Activated CD4-positive, alpha-beta T cell treated with anti-CD3 and anti-CD28 coated beads, Interleukin-2, amount 10 ng/mL, durations not matched to agents 24 days and 14 days (primary cell): ENCODE measurements at regions not wholly inside any gene's neighbourhood (a gene's known extent, or its start where the extent isn't known, plus 50 kb on each side); places are given as distances from the start of the nearest gene placed in this dataset.
"Not testable (repeated sequence)": the region's sequence is repeated elsewhere in the genome, so short reads cannot be mapped to it uniquely, and the experiment has no call there.

Source experiments
- DNase-seq: peaks from one replicate; pipeline ENCODE4 v3.0.0; 2022
- H3K27ac Mint-ChIP-seq: one replicate; pipeline ENCODE4 v1.8.0; 2022; ENCODE audit warnings: mild to moderate bottlenecking, mixed read lengths
- H3K27me3 Mint-ChIP-seq: one replicate; pipeline ENCODE4 v1.8.0; 2022; ENCODE audit warnings: mixed read lengths
- H3K36me3 Mint-ChIP-seq: one replicate; pipeline ENCODE4 v1.8.0; 2022; ENCODE audit warnings: low read depth, mild to moderate bottlenecking, mixed read lengths
- H3K4me1 Mint-ChIP-seq: one replicate; pipeline ENCODE4 v1.8.0; 2021; ENCODE audit warnings: mixed read lengths
- H3K4me3 Mint-ChIP-seq: one replicate; pipeline ENCODE4 v1.8.0; 2022; ENCODE audit warnings: mild to moderate bottlenecking, moderate library complexity, mixed read lengths
- H3K9me3 Mint-ChIP-seq: one replicate; pipeline ENCODE4 v1.8.0; 2021; ENCODE audit warnings: mixed read lengths
- intact Hi-C: fragments of 100-400 bp; cut with micrococcal nuclease; formaldehyde crosslinking; loops from one replicate; pipeline ENCODE4 v1.15.1; 2023

GRCh38 chr20:23299673-23300050 lies 50.9 kb upstream of the NXT1 start:
- no peak for DNase-seq
- intact Hi-C loops = no loop called here
- Mint-ChIP-seq H3K4me3 (no peak overlapping the region), H3K9me3 (no peaks in the 10 kb centered on the region), H3K27ac (no peak overlapping the region), H3K36me3 (no peaks in the 10 kb centered on the region), H3K4me1 (no peaks in the 10 kb centered on the region), H3K27me3 (peaks cover 1% of the 10 kb centered on the region)

GRCh38 chr20:23298926-23299672 lies 51.5 kb upstream of the NXT1 start:
- intact Hi-C loops = no loop called here
- H3K27me3 Mint-ChIP-seq = peaks cover 3% of the 10 kb centered on the region
- H3K27ac Mint-ChIP-seq = no peak overlapping the region
- no peaks in the 10 kb centered on the region for H3K4me1 Mint-ChIP-seq
- H3K4me3 Mint-ChIP-seq = no peak overlapping the region
- DNase-seq = no peak
- no peaks in the 10 kb centered on the region for H3K36me3 Mint-ChIP-seq
- no peaks in the 10 kb centered on the region for H3K9me3 Mint-ChIP-seq

GRCh38 chr20:23298155-23298554 lies 52.4 kb upstream of the NXT1 start:
- H3K4me3 Mint-ChIP-seq = no peak overlapping the region
- no peak for DNase-seq
- intact Hi-C loops = no loop called here
- no peak overlapping the region for H3K27ac Mint-ChIP-seq
- H3K9me3 Mint-ChIP-seq = no peaks in the 10 kb centered on the region
- no peaks in the 10 kb centered on the region for H3K4me1 Mint-ChIP-seq
- peaks cover 3% of the 10 kb centered on the region for H3K27me3 Mint-ChIP-seq
- no peaks in the 10 kb centered on the region for H3K36me3 Mint-ChIP-seq

GRCh38 chr20:23296841-23297701 lies 53.5 kb upstream of the NXT1 start:
- H3K4me3 Mint-ChIP-seq = no peak overlapping the region
- DNase-seq = no peak
- H3K27me3 Mint-ChIP-seq = peaks cover 3% of the 10 kb centered on the region
- H3K4me1 Mint-ChIP-seq = no peaks in the 10 kb centered on the region
- no peak overlapping the region for H3K27ac Mint-ChIP-seq
- no peaks in the 10 kb centered on the region for H3K9me3 Mint-ChIP-seq
- intact Hi-C loops = no loop called here
- no peaks in the 10 kb centered on the region for H3K36me3 Mint-ChIP-seq

GRCh38 chr20:23295934-23296333 lies 54.7 kb upstream of the NXT1 start:
- no peaks in the 10 kb centered on the region for H3K9me3 Mint-ChIP-seq
- no peaks in the 10 kb centered on the region for H3K4me1 Mint-ChIP-seq
- peaks cover 3% of the 10 kb centered on the region for H3K27me3 Mint-ChIP-seq
- no peak overlapping the region for H3K4me3 Mint-ChIP-seq
- H3K36me3 Mint-ChIP-seq = no peaks in the 10 kb centered on the region
- DNase-seq = no peak
- intact Hi-C loops = no loop called here
- H3K27ac Mint-ChIP-seq = no peak overlapping the region

GRCh38 chr20:23294671-23295070 lies 55.9 kb upstream of the NXT1 start:
- DNase-seq = no peak
- Mint-ChIP-seq H3K27ac (no peak overlapping the region), H3K36me3 (no peaks in the 10 kb centered on the region), H3K4me3 (no peak overlapping the region), H3K4me1 (no peaks in the 10 kb centered on the region), H3K9me3 (no peaks in the 10 kb centered on the region), H3K27me3 (peaks cover 3% of the 10 kb centered on the region)
- intact Hi-C loops = no loop called here

- no peaks in the 10 kb centered on the region for H3K4me1 Mint-ChIP-seq
- H3K36me3 Mint-ChIP-seq = no peaks in the 10 kb centered on the region
- intact Hi-C loops = no loop called here
- no peak overlapping the region for H3K4me3 Mint-ChIP-seq
- no peak for DNase-seq
- no peak overlapping the region for H3K27ac Mint-ChIP-seq
- peaks cover 3% of the 10 kb centered on the region for H3K27me3 Mint-ChIP-seq
- no peaks in the 10 kb centered on the region for H3K9me3 Mint-ChIP-seq
Observed at GRCh38 chr20:23294166-23294565, 56.4 kb upstream of the NXT1 start.

- no peaks in the 10 kb centered on the region for H3K4me1 Mint-ChIP-seq
- peaks cover 3% of the 10 kb centered on the region for H3K27me3 Mint-ChIP-seq
- no peak overlapping the region for H3K27ac Mint-ChIP-seq
- no peaks in the 10 kb centered on the region for H3K36me3 Mint-ChIP-seq
- intact Hi-C loops = no loop called here
- no peak overlapping the region for H3K4me3 Mint-ChIP-seq
- no peaks in the 10 kb centered on the region for H3K9me3 Mint-ChIP-seq
- DNase-seq = no peak
Observed at GRCh38 chr20:23293689-23294088, 56.9 kb upstream of the NXT1 start.

- intact Hi-C loops, H3K27ac Mint-ChIP-seq, H3K9me3 Mint-ChIP-seq, H3K36me3 Mint-ChIP-seq, H3K4me1 Mint-ChIP-seq, H3K27me3 Mint-ChIP-seq, DNase-seq, H3K4me3 Mint-ChIP-seq: not testable (repeated sequence)
Observed at GRCh38 chr20:23292311-23292710, 58.3 kb upstream of the NXT1 start.

- Mint-ChIP-seq H3K36me3 (no peaks in the 10 kb centered on the region), H3K9me3 (no peaks in the 10 kb centered on the region), H3K27me3 (peaks cover 3% of the 10 kb centered on the region), H3K4me1 (no peaks in the 10 kb centered on the region), H3K27ac (no peak overlapping the region), H3K4me3 (no peak overlapping the region)
- no peak for DNase-seq
- intact Hi-C loops = no loop called here
Observed at GRCh38 chr20:23291575-23292240, 58.9 kb upstream of the NXT1 start.

- H3K27ac Mint-ChIP-seq = no peak overlapping the region
- no peaks in the 10 kb centered on the region for H3K9me3 Mint-ChIP-seq
- no peak for DNase-seq
Observed at GRCh38 chr20:23290761-23291574, 59.6 kb upstream of the NXT1 start.

GRCh38 chr20:23289724-23290395 lies 60.7 kb upstream of the NXT1 start:
- H3K9me3 Mint-ChIP-seq = no peaks in the 10 kb centered on the region
- H3K4me1 Mint-ChIP-seq = no peaks in the 10 kb centered on the region
- H3K4me3 Mint-ChIP-seq = no peak overlapping the region
- H3K27ac Mint-ChIP-seq = no peak overlapping the region
- H3K27me3 Mint-ChIP-seq = peaks cover 5% of the 10 kb centered on the region
- DNase-seq = no peak
- H3K36me3 Mint-ChIP-seq = no peaks in the 10 kb centered on the region
- intact Hi-C loops = no loop called here

More at GRCh38 chr20:23290761-23291574, 59.6 kb upstream of the NXT1 start:
- Mint-ChIP-seq H3K27me3 (peaks cover 3% of the 10 kb centered on the region), H3K36me3 (no peaks in the 10 kb centered on the region), H3K4me1 (no peaks in the 10 kb centered on the region), H3K4me3 (no peak overlapping the region)
- intact Hi-C loops = no loop called here

- intact Hi-C loops = no loop called here
- Mint-ChIP-seq H3K4me1 (no peaks in the 10 kb centered on the region), H3K27me3 (peaks cover 7% of the 10 kb centered on the region), H3K36me3 (no peaks in the 10 kb centered on the region), H3K27ac (no peak overlapping the region), H3K4me3 (no peak overlapping the region), H3K9me3 (no peaks in the 10 kb centered on the region)
- DNase-seq = no peak
Observed at GRCh38 chr20:23289249-23289648, 61.3 kb upstream of the NXT1 start.
